GM19463 (cell line): ENCODE measurements at regions not wholly inside any gene's neighbourhood (a gene's known extent, or its start where the extent isn't known, plus 50 kb on each side); places are given as distances from the start of the nearest gene placed in this dataset.

Source experiments
- ATAC-seq: cut with Tn5 transposase; IDR thresholded peaks from one replicate; pipeline ENCODE4 v1.9.1; 2021; ENCODE audit warnings: mild to moderate bottlenecking, moderate library complexity; ENCODE audit not compliant: unreplicated experiment

- ATAC-seq, result no peak
Observed at GRCh38 chr15:89421219-89421618, 75.2 kb downstream of the RHCG start.

DNA sequence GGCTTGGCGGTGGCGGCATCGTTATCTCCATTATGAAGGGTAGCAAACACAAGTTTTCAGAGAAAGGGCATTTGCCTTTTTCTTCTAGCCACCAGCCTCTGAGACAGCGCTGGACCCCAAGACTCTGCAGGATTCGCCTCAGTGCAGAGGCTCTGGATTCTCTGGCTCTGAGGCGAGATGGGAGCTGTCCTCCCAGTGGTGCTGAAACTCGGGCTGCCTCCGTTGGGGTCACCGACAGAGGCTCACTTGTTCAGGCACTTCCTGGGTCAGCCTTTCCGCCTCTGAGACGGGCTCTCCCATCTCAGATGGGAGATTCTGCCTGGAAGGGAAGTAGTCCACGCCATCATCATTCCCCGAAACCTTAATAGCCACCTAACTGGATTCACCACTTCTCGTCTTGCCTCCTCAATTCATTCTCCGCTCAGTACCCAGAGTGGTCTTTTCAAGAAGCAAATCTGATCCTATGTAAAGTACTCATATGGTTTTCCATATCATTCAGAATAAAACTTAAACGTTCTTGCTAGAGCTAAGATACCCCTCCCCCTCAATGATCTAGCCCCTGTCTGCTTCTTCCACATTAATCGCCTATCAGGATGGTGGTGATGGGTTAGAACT, 76.9 kb downstream of the RHCG start:
- ATAC-seq, result no peak

GRCh38 chr15:89417206-89417725, 79.1 kb downstream of the RHCG start:
- no peak for ATAC-seq

DNA sequence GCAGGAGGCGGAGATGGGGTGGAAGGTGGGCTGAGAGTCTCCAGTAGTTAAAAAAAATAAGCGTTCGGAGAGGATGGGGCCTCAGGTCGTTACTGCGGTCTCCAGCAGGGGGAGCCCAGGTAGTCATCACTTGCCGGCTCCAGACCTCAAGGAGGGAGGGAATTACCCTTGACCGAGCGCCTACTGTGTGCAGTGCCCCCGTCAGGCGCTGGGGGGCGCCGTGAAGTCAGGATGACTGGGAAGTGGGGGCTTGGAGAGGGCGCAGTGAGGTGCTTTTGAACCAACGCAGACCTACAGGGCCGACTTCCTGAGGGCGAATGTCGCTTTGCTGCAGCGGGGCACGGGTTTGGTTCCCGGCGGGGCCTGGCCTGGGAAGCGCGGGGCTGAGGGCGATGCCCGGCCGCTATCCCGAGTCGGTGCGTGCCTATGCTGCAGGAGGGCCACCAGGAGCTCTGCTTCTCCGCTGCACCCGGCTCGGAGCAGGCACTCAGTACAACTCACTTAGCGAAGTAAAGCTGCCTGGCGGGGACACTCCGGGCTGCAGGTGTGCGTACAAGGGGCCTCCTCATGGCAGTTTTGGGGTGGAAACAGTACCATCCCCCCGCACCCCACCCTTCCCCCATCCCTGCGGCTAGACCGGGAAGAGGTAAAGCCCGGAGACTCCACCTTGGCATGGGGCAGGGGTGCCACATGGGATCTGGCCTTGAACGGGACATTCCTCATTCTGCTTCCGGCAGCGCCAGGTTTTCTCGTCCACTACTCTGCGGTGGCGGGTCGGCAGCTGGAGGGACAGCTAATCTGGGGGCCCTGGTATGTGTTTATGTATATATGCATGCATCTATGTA, 79.8 kb downstream of the RHCG start:
- peak; percentile 76 for ATAC-seq

DNA sequence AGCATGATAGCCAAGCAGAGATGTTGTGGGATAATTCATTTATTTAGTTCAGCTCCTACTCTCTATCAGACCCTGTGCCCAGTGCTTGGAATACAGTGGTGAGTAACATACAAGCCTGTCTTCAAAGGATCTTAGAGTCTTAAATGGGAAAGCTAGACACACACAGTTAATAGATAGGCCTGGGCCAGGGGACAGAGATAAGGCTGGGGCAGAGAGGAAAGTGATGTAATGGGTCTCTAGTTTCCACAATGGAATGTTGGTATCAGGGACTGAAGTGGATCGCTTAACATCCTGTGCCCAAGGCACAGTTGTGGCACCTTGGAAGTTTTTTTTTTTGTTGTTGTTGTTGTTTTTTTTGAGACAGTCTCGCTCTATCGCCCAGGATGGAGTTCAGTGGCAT, 79.9 kb upstream of the POLG start:
- no peak for ATAC-seq

DNA sequence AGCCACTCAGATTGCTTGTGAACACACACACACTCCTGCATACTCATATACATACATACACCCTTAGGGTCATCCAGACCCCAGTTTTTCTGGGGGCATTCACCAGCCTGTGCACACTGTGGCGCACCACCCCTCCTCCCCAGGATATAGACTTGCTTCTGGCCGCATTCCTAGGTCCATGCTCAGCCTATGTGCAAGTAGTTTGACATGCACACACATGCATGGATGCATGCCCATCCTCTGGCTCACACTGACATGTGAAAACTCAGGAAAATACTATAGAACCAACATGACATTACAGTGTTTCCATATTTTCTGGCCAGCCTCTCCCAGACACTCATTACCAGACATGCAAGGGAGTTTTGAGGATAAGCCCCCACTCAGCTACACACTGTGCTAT, 79.3 kb upstream of the POLG start:
- ATAC-seq, result no peak

GRCh38 chr15:89412905-89413411, 78.3 kb upstream of the POLG start:
- no peak for ATAC-seq

DNA sequence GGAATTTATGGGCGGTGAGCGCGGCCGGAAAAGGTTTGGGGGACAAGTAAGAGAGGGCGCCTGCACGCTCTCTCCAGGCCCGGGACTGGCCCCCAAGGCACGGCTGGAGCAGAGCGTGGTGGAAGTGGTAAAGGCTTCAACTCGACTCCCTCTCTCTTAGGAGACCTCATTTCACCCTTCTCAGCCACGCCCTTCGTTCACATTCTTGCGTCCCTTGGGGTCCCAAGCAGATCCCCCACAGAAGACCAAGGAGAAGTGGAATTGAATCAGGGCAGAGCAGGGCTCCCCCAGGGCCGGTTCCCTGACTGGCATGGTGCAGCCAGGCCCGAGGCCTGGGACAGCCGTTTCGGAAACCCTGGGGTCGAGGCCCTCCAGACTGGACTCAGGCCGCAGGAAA, 75.4 kb upstream of the POLG start:
- no peak for ATAC-seq

GRCh38 chr15:89409184-89410038, 74.8 kb upstream of the POLG start:
- no peak for ATAC-seq

GRCh38 chr15:89408372-89409183, 74.0 kb upstream of the POLG start:
- no peak for ATAC-seq

DNA sequence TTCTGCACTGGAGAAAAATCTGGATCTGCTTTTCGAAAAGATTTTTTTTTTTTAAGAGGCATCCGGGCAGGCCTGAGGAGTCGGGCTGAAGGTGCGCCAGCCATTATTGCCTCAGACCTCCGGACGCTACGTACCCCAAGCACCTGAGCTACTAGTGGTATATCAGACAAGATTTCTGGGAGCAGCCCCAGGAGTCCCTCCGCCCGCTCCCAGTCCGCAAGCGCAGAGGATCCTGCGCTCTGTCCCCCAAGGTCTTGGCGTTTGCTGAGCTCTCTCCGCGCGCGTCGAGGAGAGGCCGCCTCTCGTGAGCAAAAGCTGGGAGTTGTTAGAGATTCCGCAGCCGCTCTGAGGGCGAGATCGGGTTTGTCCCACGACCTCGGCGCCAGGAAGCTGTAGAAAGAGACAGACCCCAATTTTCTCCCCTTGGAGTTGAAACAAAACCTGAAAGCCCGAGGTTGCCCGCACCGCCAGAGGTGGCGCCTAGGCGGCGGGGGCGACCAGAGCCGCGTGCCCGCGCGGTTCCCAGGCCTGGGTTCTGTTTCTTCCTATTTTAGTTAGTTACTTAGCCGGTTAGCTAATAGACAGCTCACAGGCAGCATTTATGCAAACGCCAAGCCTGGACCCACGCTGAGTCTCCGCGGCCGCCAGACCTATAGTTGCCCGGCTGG, 72.5 kb upstream of the POLG start:
- no peak for ATAC-seq

DNA sequence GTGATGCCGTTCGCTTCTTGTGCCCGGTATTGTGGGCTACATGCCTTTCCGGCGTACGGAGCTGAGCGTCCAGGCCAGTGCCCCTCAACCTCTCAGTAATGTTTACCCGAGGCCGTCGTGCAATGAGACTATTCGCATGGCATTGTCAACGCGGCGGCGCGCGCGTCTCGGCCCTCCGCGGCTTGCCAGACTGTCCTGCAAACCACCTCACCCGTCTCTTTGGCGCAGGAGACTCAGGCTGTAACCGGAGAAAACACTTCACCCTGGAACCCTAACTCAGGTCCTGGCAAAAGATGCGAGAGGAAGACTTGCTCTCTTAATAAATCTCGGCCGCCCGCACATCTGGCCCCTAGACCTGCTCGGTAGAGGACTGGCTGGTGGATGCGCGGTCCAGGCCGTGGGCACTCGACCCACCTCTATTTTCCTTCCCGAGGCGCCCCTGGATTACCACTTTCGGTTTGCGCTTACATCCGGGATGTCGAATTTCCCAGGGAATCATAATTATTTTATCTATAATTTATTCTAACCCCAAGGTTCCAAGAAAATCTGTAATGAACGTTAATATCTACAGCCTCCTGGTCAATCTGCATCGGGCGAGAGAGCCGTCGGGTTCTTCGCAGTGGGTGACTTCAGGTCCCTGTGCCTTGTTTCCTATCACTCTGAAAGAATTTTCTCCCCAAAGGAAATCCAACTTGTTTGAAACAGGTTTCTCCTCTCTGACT, 71.8 kb upstream of the POLG start:
- no peak for ATAC-seq

DNA sequence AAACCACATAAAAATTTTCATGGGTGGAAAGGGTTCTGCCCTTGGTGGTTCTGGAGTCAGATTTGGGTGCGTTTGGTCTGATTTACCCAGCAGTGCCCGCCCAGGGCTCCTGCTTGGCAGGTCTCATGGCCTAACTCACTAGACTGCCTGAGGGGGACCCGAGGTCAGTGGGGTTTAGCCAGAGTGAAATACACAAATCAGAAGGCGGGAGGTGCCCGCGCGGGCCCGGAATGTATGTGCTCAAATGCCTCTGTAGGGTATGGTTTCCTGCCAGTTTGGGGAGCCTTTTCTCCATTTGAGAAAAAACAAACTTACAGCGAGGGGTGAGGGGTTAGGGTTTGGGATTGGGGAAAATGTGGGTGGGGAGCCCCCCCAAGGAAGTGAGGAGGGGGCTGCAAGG, 70.9 kb upstream of the POLG start:
- ATAC-seq, result no peak

- no peak for ATAC-seq
Observed at GRCh38 chr15:89404023-89404422, 69.4 kb upstream of the POLG start.

- no peak for ATAC-seq
Observed at GRCh38 chr15:89402518-89402805, 67.8 kb upstream of the POLG start.

DNA sequence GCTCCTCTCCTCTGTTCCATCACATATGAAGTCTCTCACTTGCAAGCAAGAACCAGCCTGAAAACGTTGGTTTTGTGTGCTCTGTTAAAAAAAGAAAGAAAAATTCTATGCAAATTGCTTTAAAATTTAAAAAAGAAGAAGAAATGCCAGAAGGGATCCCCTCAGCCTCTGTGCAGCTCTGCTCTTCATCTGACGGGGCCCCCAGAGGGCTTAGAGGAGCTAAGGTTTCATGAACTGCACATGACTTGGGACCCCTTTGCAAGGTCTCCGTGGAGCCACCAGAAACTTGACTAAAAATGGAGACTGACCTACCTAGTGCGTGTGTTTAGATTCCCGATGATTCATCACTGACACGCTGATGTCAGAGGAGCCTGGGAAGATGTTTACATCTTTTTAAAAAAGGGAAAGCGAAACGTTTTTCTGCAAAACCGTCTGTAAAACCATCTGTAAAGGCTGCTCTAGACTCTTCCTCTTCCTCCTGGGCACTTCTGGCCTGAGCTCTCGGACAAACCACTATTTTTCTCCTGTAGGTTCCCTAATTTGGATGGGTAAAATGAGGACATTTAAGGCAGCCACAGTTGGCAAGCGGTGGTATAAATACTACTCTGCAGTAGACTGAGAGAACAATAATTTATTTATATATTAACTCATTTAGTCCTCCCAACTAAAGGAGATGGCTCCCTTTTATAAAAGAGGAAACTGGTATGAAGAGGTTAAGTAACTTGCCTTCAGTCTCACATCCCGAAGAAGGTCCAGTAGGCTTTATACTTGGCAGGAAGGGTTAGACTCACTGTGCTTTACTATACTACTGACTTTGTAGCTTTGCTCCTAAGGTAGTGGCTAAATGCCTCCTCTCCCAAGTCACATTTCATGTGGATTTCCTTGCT, 67.2 kb upstream of the POLG start:
- ATAC-seq, result no peak

DNA sequence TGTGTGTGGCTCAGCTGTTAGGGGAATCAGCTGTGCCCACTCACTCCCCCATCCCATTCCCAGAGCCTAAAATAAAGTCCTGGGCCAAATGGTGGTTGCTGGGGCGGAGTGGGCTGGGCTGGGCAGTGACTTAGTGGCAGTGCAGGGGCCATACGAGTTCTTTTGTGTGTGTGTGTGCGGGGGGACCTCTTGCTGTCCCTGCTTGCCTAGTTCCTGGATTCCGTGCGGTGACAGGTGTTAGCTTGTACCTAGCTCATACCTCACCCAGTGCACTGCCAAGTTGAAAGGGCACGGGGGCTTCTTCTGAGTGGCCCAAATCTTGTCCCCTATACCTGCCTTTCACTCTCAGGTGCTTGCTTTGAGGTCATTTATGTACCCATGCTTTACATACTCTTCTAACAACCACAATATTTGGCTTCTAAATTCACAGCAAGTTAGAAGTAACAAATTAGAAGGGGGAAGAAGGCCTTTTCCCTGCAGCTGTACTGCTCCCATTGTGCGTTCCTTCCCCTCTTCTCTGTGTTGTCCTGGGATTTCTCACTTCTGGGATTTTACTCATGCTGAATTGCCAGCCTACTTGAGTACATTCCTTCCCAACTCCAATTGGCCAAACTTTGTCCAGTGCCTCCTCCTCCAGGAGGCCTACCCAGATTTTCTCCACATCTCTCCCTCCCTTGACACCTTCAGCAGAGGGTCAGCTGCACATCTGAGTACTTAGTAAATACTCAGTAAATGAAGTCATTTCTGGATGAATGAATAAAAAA, 66.3 kb upstream of the POLG start:
- no peak for ATAC-seq
